Natural killer cell (primary cell): ENCODE measurements at regions not wholly inside any gene's neighbourhood (a gene's known extent, or its start where the extent isn't known, plus 50 kb on each side); places are given as distances from the start of the nearest gene placed in this dataset.

ENCODE experiments used
- ATAC-seq, 3 donors: fragments of 150-1000 bp in 2 of 3; fragments of 200-7000 bp in 1 of 3; cut with Tn5 transposase; 1 replicate in 1 of 3; 2 replicates in 2 of 3; pipeline ENCODE4 v1.10.0; 2021; ENCODE audit warnings: mild to moderate bottlenecking in 2 of 3, moderate library complexity in 2 of 3
- DNase-seq, 2 donors: peaks; one replicate each; pipeline versions ENCODE4 v3.0.0 to v3.0.0-alpha.2; 2013 to 2021; ENCODE audit warnings: mixed read lengths in 1 of 2
- H3K27ac ChIP-seq: one replicate; pipeline ENCODE4 v1.5.1; 2013; ENCODE audit warnings: mild to moderate bottlenecking, low read length
- H3K27me3 ChIP-seq: one replicate; pipeline ENCODE4 v1.6.1; 2013; ENCODE audit warnings: low read length; ENCODE audit not compliant: control insufficient read depth, insufficient read depth
- H3K36me3 ChIP-seq: one replicate; pipeline ENCODE4 v1.6.1; 2013; ENCODE audit warnings: low read length; ENCODE audit not compliant: control insufficient read depth, insufficient read depth
- H3K4me1 ChIP-seq: one replicate; pipeline ENCODE4 v1.6.1; 2013; ENCODE audit warnings: low read length; ENCODE audit not compliant: control insufficient read depth, insufficient read depth
- H3K4me3 ChIP-seq: one replicate; pipeline ENCODE4 v1.5.1; 2013; ENCODE audit warnings: low read length
- H3K9me3 ChIP-seq: one replicate; pipeline ENCODE4 v1.6.1; 2013; ENCODE audit warnings: low read length; ENCODE audit not compliant: control insufficient read depth, insufficient read depth
- H3K27ac Mint-ChIP-seq, 2 donors: one replicate each; pipeline ENCODE4 v1.8.0; 2022; ENCODE audit warnings: mild to moderate bottlenecking in 2 of 2, mixed read lengths in 2 of 2, moderate library complexity in 1 of 2
- H3K27me3 Mint-ChIP-seq, 2 donors: one replicate each; pipeline ENCODE4 v1.8.0; 2022; ENCODE audit warnings: low read depth in 2 of 2, mixed read lengths in 2 of 2
- H3K36me3 Mint-ChIP-seq: one replicate; pipeline ENCODE4 v1.8.0; 2022; ENCODE audit warnings: mixed read lengths
- H3K4me1 Mint-ChIP-seq, 2 donors: one replicate each; pipeline ENCODE4 v1.8.0; 2022; ENCODE audit warnings: mixed read lengths in 2 of 2
- H3K4me3 Mint-ChIP-seq: one replicate; pipeline ENCODE4 v1.8.0; 2022; ENCODE audit warnings: mild to moderate bottlenecking, moderate library complexity, mixed read lengths
- H3K9me3 Mint-ChIP-seq, 2 donors: one replicate each; pipeline ENCODE4 v1.8.0; 2022; ENCODE audit warnings: mixed read lengths in 2 of 2
- WGBS: methylation state at CpG from one replicate; pipeline ENCODE4 v1.1.7; 2013; ENCODE audit warnings: missing lambda C conversion rate; ENCODE audit not compliant: insufficient coverage; 5-methylcytosine and 5-hydroxymethylcytosine counted together
- intact Hi-C: fragments of 100-400 bp; cut with micrococcal nuclease; formaldehyde crosslinking; loops from one replicate; pipeline ENCODE4 v1.14.2; 2022
- TF ChIP-seq, protein P1 (sequence below): fragments of 200-600 bp; IDR thresholded peaks from one replicate; pipeline ENCODE4 v1.8.0; 2022; ENCODE audit warnings: antibody characterized with exemption

DNA sequence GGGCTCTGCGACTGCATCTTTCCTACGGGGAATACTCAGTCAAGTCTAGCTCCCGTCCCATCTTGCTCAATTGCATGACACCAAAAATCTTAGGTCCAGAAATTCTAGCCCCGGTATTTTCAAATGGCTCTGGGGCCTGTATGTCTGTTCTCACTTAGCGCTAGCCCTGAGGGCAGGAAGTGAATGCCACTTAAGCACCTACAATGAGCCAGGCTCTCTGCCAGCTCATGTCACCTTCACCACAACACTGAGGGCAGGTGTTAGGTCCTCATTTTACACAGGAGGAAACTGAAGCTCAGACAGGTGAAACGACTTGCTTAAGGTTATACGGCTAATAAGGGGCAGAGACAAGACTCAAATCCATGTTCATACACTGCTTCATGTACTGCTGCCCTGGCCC, 282.8 kb downstream of the PPP1R2C start:
- intact Hi-C loops, result no loop called here
- H3K27me3 Mint-ChIP-seq, result no peaks in the 10 kb centered on the region
- no peaks in the 10 kb centered on the region for H3K27me3 ChIP-seq
- H3K36me3 ChIP-seq, result no peaks in the 10 kb centered on the region
- ATAC-seq, result peak in 1 of 3 donors; percentile 62
- H3K4me1 ChIP-seq, result peaks cover 9% of the 10 kb centered on the region
- H3K9me3 Mint-ChIP-seq, result no peaks in the 10 kb centered on the region
- no peak overlapping the region for H3K4me3 Mint-ChIP-seq
- WGBS, result 52% methylated on average over 7 of the region's 7 CpGs
- H3K4me3 ChIP-seq, result no peak overlapping the region
- no peaks in the 10 kb centered on the region for H3K9me3 ChIP-seq
- no peaks in the 10 kb centered on the region for H3K36me3 Mint-ChIP-seq
- TF ChIP-seq, protein P1, sequence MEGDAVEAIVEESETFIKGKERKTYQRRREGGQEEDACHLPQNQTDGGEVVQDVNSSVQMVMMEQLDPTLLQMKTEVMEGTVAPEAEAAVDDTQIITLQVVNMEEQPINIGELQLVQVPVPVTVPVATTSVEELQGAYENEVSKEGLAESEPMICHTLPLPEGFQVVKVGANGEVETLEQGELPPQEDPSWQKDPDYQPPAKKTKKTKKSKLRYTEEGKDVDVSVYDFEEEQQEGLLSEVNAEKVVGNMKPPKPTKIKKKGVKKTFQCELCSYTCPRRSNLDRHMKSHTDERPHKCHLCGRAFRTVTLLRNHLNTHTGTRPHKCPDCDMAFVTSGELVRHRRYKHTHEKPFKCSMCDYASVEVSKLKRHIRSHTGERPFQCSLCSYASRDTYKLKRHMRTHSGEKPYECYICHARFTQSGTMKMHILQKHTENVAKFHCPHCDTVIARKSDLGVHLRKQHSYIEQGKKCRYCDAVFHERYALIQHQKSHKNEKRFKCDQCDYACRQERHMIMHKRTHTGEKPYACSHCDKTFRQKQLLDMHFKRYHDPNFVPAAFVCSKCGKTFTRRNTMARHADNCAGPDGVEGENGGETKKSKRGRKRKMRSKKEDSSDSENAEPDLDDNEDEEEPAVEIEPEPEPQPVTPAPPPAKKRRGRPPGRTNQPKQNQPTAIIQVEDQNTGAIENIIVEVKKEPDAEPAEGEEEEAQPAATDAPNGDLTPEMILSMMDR, result no peak
- H3K4me1 Mint-ChIP-seq, result peaks cover 0 to 11% of the 10 kb centered on the region in 2 donors
- no peak overlapping the region for H3K27ac Mint-ChIP-seq
- peak in 1 of 2 donors; percentile 48 for DNase-seq
- H3K27ac ChIP-seq, result no peak overlapping the region

DNA sequence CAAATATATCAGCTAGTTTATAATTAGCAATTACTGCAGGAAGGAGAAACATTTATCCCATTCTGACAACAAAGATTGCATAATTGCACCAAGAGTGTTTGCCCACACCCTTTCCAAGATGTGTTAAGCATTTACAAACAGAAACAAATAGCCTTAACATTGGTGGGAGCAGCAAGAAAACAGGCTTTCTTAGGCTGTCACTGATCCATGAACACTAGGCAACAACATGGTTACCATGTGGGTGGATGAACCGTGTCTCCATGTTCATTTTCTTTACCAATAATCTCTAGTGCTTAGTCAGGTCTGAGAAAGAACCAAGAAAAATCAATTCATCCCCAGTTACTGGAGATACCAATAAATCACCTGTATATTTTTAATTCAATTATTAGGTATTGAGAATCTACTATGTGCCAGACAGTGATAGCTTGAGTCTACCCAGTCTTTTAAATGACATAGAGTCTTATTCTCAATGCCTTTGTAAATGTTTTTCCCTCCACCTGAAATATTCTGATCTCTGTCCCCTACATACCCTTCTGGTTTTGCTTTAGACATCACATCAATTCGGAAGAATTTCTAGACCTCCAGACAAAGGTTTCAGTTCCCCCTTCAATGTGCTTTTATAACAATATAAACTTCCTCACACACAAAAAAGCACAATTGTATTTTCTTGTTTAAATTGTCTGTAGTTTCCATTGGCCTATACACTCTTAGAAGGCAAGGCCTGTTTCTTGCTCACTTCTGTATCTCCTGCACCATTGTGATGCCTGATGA, 286.6 kb downstream of the PPP1R2C start:
- Histone ChIP-seq H3K36me3 (no peaks in the 10 kb centered on the region), H3K4me3 (no peak overlapping the region), H3K9me3 (no peaks in the 10 kb centered on the region), H3K27me3 (no peaks in the 10 kb centered on the region), H3K4me1 (peaks cover 9% of the 10 kb centered on the region), H3K27ac (no peak overlapping the region)
- Mint-ChIP-seq H3K9me3 (no peaks in the 10 kb centered on the region), H3K27me3 (no peaks in the 10 kb centered on the region), H3K36me3 (no peaks in the 10 kb centered on the region), H3K4me3 (no peak overlapping the region), H3K27ac (no peak overlapping the region), H3K4me1 (peaks cover 0 to 11% of the 10 kb centered on the region in 2 donors)
- 50% methylated on average over 1 of the region's 2 CpGs for WGBS
- DNase-seq, result no peak
- no peak for ATAC-seq
- intact Hi-C loops, result no loop called here
- TF ChIP-seq, protein P1, result no peak

GRCh38 chrX:42490111-42490510, 287.9 kb downstream of the PPP1R2C start:
- intact Hi-C loops, result no loop called here
- TF ChIP-seq, protein P1, result no peak
- no peaks in the 10 kb centered on the region for H3K9me3 ChIP-seq
- H3K4me1 ChIP-seq, result peaks cover 6% of the 10 kb centered on the region
- Mint-ChIP-seq H3K36me3 (no peaks in the 10 kb centered on the region), H3K4me3 (no peak overlapping the region), H3K27ac (no peak overlapping the region), H3K27me3 (no peaks in the 10 kb centered on the region), H3K4me1 (peaks cover 0 to 9% of the 10 kb centered on the region in 2 donors), H3K9me3 (no peaks in the 10 kb centered on the region)
- no peak for DNase-seq
- H3K36me3 ChIP-seq, result no peaks in the 10 kb centered on the region
- H3K4me3 ChIP-seq, result no peak overlapping the region
- ATAC-seq, result no peak
- H3K27me3 ChIP-seq, result no peaks in the 10 kb centered on the region
- WGBS, result no CpG with 5 or more reads among the region's 3 CpGs
- H3K27ac ChIP-seq, result no peak overlapping the region

DNA sequence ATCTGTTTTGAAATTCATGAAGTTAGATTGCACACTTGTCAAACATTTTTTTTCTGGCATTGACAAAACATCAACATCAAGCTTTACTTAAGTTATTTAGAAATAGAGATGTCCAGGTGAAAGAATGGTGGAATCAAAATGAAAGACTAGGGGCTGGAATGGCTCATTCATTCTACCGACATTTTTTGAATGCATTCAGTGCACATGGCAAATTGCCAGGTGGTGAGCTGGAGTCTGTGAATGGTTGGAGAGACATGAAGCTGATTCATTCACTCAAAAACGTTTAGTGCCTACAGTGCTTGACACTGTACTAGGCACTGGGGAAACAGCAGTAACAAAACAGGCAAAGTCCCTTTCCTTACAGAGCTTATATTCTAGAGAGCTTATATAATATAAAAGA, 292.4 kb downstream of the PPP1R2C start:
- no peak overlapping the region for H3K4me3 Mint-ChIP-seq
- TF ChIP-seq, protein P1, result no peak
- no peaks in the 10 kb centered on the region for H3K36me3 Mint-ChIP-seq
- H3K4me1 Mint-ChIP-seq, result no peaks in the 10 kb centered on the region
- Histone ChIP-seq H3K4me3 (no peak overlapping the region), H3K27ac (no peak overlapping the region), H3K27me3 (no peaks in the 10 kb centered on the region), H3K4me1 (no peaks in the 10 kb centered on the region), H3K9me3 (no peaks in the 10 kb centered on the region), H3K36me3 (no peaks in the 10 kb centered on the region)
- no peak overlapping the region for H3K27ac Mint-ChIP-seq
- intact Hi-C loops, result no loop called here
- no peaks in the 10 kb centered on the region for H3K9me3 Mint-ChIP-seq
- WGBS, result 80% methylated on average over 2 of the region's 2 CpGs
- no peak for DNase-seq
- no peak for ATAC-seq
- H3K27me3 Mint-ChIP-seq, result peaks cover 2 to 7% of the 10 kb centered on the region in 2 donors
